ENCODE measurements at regions not wholly inside any gene's neighbourhood (a gene's known extent, or its start where the extent isn't known, plus 50 kb on each side); places are given as distances from the start of the nearest gene placed in this dataset.

GRCh38 chr4:9685692-9686091 lies 95.7 kb upstream of the DRD5 start:
- H3K4me3 ChIP-seq (ENCODE audit: low read depth in 1 of 3, low read length in 3 of 3) = no peak overlapping the region
- H3K9ac ChIP-seq (ENCODE audit: low read depth in 1 of 2, low read length in 2 of 2) = no peak overlapping the region
- H3K27me3 ChIP-seq (ENCODE audit: control insufficient read depth in 4 of 4, insufficient read depth in 4 of 4, low read length in 3 of 4) = no peaks in the 10 kb centered on the region
- no peaks in the 10 kb centered on the region for H3K36me3 ChIP-seq (ENCODE audit: control insufficient read depth in 4 of 4, insufficient read depth in 3 of 4, low read depth in 1 of 4, low read length in 3 of 4)
- H3K27ac ChIP-seq (ENCODE audit: low read depth in 1 of 2, low read length in 2 of 2) = no peak overlapping the region
- no peak for TF ChIP-seq JUND (IDR thresholded peaks at IDR 0.05)
- no peak for TF ChIP-seq HNF4G (IDR thresholded peaks at IDR 0.05)
- no peak for TF ChIP-seq RAD21 (IDR thresholded peaks at IDR 0.05)
- TF ChIP-seq, protein P1, sequence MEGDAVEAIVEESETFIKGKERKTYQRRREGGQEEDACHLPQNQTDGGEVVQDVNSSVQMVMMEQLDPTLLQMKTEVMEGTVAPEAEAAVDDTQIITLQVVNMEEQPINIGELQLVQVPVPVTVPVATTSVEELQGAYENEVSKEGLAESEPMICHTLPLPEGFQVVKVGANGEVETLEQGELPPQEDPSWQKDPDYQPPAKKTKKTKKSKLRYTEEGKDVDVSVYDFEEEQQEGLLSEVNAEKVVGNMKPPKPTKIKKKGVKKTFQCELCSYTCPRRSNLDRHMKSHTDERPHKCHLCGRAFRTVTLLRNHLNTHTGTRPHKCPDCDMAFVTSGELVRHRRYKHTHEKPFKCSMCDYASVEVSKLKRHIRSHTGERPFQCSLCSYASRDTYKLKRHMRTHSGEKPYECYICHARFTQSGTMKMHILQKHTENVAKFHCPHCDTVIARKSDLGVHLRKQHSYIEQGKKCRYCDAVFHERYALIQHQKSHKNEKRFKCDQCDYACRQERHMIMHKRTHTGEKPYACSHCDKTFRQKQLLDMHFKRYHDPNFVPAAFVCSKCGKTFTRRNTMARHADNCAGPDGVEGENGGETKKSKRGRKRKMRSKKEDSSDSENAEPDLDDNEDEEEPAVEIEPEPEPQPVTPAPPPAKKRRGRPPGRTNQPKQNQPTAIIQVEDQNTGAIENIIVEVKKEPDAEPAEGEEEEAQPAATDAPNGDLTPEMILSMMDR (IDR thresholded peaks at IDR 0.05; ENCODE audit: low read depth, low read length, missing input control) = no peak
- TF ChIP-seq EGR1 (IDR thresholded peaks at IDR 0.05; ENCODE audit: low read depth in 2 of 2) = no peak
- TF ChIP-seq HNF4A (conservative IDR thresholded peaks at IDR 0.05) = no peak
- TF ChIP-seq ZBTB33 (IDR thresholded peaks at IDR 0.05) = no peak
- no peak for TF ChIP-seq RXRA (IDR thresholded peaks at IDR 0.05)
- TF ChIP-seq TAF1 (conservative IDR thresholded peaks at IDR 0.05) = no peak
- TF ChIP-seq FOXA2 (IDR thresholded peaks at IDR 0.05) = no peak
- TF ChIP-seq NR2F2 (IDR thresholded peaks at IDR 0.05) = no peak
- TF ChIP-seq FOXA1 (IDR thresholded peaks at IDR 0.05) = no peak
- TF ChIP-seq ATF3 (IDR thresholded peaks at IDR 0.05) = no peak
- TF ChIP-seq, protein P2, sequence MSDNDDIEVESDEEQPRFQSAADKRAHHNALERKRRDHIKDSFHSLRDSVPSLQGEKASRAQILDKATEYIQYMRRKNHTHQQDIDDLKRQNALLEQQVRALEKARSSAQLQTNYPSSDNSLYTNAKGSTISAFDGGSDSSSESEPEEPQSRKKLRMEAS (IDR thresholded peaks at IDR 0.05) = no peak
- no peak for TF ChIP-seq SP1 (IDR thresholded peaks at IDR 0.05)
- no peak for TF ChIP-seq GABPA (IDR thresholded peaks at IDR 0.05 in 1 of 2, conservative IDR thresholded peaks at IDR 0.05 in 1 of 2)
- TF ChIP-seq YY1 (IDR thresholded peaks at IDR 0.05) = no peak
- TF ChIP-seq REST (IDR thresholded peaks at IDR 0.05) = no peak
- H3K9me3 ChIP-seq (ENCODE audit: control insufficient read depth in 4 of 4, low read length in 3 of 4) = no peaks in the 10 kb centered on the region
- peaks cover 0 to 2% (median 2%) of the 10 kb centered on the region in 4 donors for H3K4me1 ChIP-seq (ENCODE audit: control insufficient read depth in 4 of 4, insufficient read depth in 4 of 4, low read length in 3 of 4)
- DNase-seq (ENCODE audit: low spot score) = no peak

All from liver (tissue), 7 donors.